ENCODE measurements at regions not wholly inside any gene's neighbourhood (a gene's known extent, or its start where the extent isn't known, plus 50 kb on each side); places are given as distances from the start of the nearest gene placed in this dataset.

GRCh38 chr13:111456452-111457230, 136.2 kb downstream of the TEX29 start:
- DNase-seq = no peak

DNA sequence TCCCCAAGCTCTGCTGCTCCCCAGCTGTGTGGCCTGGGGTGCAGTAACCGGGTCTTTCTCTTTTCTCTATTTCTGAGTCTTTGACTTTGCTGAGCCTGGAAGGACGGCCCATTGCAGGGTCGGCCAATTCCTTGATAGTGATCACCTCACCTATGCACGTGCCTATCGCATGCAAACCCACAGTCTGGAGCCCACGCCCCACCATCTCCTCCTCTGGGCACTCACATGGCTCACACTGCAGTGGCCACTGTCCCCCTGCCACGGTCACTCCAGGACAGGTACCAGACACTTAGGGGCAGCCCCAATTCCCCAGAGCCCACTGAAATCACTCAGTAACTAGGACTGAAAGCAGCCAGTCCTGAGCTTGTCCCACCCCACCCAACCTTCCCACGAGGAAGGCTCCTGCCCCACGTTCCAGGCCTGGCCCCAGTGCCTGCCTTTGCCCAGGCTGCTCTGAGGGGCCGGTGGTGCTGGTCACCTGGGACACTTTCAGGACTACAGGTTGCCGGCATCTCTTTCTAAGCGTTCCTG, 137.6 kb downstream of the TEX29 start:
- DNase-seq = no peak

DNA sequence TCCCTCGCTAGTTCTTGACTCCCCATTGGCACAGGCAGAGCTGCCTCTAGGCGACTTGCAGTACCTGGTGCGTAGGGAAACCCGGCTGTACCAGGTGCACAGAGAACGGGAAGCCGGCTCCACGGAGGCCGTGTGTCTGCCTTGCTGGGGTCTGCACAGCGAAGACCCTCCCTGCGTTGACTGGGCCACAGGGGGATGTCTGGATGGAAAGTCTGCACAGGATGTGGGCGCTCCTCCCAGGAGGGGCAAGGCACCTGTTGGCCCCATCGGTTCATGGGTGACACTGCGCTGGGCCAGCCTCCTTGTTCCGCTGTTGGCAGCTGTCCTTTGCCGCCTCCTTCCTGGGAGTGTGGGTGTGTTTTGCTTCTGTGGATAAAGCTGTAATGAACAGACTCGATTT, 138.3 kb downstream of the TEX29 start:
- no peak for DNase-seq

GRCh38 chr13:111459803-111460547, 139.5 kb downstream of the TEX29 start:
- no peak for DNase-seq

GRCh38 chr13:111460548-111461444, 140.4 kb downstream of the TEX29 start:
- DNase-seq = peak; percentile 81 to 84

GRCh38 chr13:111461445-111462149, 141.2 kb downstream of the TEX29 start:
- DNase-seq = no peak

DNA sequence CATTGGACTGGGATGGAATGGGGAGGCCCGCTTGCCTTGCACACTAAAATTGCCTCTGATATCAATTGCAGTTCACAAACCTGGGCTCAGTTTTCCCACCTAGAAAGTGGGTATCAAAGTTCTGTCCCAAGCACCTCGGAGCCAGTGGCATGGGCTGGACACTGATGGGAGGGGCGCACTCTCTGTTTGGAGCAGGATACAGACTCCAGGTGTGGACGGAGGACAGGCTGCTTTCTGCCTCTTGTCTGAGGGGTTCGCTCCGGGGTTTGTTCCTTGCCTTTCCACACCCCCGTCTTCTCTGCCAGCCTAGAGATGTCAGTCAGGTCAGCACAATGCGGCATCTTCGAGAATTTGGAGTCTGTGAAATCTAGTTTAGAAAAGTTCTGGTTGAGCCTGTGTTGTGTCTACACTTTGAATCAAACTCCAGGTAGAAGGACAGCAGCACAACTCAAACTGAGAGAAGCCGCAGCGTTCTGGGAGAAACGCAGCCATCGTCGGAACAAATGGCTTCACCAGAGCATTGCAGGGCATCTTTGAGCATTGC, 141.9 kb downstream of the TEX29 start:
- no peak for DNase-seq

GRCh38 chr13:111462944-111463343, 142.5 kb downstream of the TEX29 start:
- no peak for DNase-seq

- no peak for DNase-seq
Observed at GRCh38 chr13:111467111-111467890, 146.9 kb downstream of the TEX29 start.

- no peak for DNase-seq
Observed at GRCh38 chr13:111468037-111468959, 147.9 kb downstream of the TEX29 start.

GRCh38 chr13:111469450-111469849, 149.0 kb downstream of the TEX29 start:
- DNase-seq = no peak

GRCh38 chr13:111469916-111470506, 149.6 kb downstream of the TEX29 start:
- peak; percentile 62 to 68 for DNase-seq

DNA sequence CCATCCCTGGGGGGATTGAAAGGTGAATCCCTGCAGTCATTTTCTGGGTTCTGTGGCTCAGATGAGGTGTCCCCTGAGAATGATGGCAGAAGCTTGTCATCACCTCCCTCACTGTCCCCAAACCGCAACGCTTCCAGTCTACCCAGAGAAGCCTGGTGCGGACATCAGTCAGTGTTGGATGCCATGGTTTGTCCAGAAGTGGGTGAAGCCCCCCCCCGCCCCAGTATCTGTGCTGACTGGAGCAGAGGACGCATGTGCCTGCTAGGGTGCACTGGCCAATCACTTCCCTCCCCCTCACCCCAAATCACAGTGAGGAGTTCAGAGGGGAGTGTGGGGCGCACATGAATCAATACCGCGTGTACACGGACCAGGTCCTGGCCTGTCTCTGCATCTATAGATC, 150.5 kb downstream of the TEX29 start:
- no peak for DNase-seq

GRCh38 chr13:111472083-111472482, 151.6 kb downstream of the TEX29 start:
- no peak for DNase-seq

GRCh38 chr13:111472559-111473460, 152.4 kb downstream of the TEX29 start:
- no peak for DNase-seq

GRCh38 chr13:111474136-111475002, 153.9 kb downstream of the TEX29 start:
- DNase-seq = peak; percentile 86 to 89

GRCh38 chr13:111475488-111475887, 155.0 kb downstream of the TEX29 start:
- DNase-seq = no peak
